GM12865 (cell line): ENCODE measurements at regions not wholly inside any gene's neighbourhood (a gene's known extent, or its start where the extent isn't known, plus 50 kb on each side); places are given as distances from the start of the nearest gene placed in this dataset.

Source experiments
- DNase-seq: peaks from one replicate; pipeline ENCODE4 v3.0.0; 2010; ENCODE audit warnings: low read depth
- H3K4me3 ChIP-seq: 2 replicates; pipeline ENCODE4 v1.5.1; 2011; ENCODE audit warnings: mild to moderate bottlenecking, low read depth, low read length, control low read depth
- CTCF ChIP-seq: IDR thresholded peaks from 2 replicates; pipeline ENCODE4 v1.5.1; 2011; ENCODE audit warnings: low read length, control low read depth, low read depth, inconsistent platforms; ENCODE audit not compliant: insufficient read depth; ENCODE audit errors: missing control alignments

- no peak overlapping the region for H3K4me3 ChIP-seq
- DNase-seq = no peak
- TF ChIP-seq CTCF = no peak
Observed at GRCh38 chr10:6305401-6306321, 102.9 kb downstream of the PFKFB3 start.

- no peak for TF ChIP-seq CTCF
- H3K4me3 ChIP-seq = no peak overlapping the region
- no peak for DNase-seq
Observed at GRCh38 chr10:6306917-6307316, 104.2 kb downstream of the PFKFB3 start.

GRCh38 chr10:6309816-6310215, 107.1 kb downstream of the PFKFB3 start:
- no peak for TF ChIP-seq CTCF
- DNase-seq = no peak
- no peak overlapping the region for H3K4me3 ChIP-seq

GRCh38 chr10:6310977-6311376, 108.2 kb downstream of the PFKFB3 start:
- H3K4me3 ChIP-seq = no peak overlapping the region
- no peak for TF ChIP-seq CTCF
- no peak for DNase-seq

GRCh38 chr10:6311700-6312330, 109.1 kb downstream of the PFKFB3 start:
- no peak overlapping the region for H3K4me3 ChIP-seq
- DNase-seq = no peak
- no peak for TF ChIP-seq CTCF

- no peak for DNase-seq
- no peak for TF ChIP-seq CTCF
- H3K4me3 ChIP-seq = no peak overlapping the region
Observed at GRCh38 chr10:6312636-6313035, 109.9 kb downstream of the PFKFB3 start.
